ENCODE measurements at regions not wholly inside any gene's neighbourhood (a gene's known extent, or its start where the extent isn't known, plus 50 kb on each side); places are given as distances from the start of the nearest gene placed in this dataset.

DNA sequence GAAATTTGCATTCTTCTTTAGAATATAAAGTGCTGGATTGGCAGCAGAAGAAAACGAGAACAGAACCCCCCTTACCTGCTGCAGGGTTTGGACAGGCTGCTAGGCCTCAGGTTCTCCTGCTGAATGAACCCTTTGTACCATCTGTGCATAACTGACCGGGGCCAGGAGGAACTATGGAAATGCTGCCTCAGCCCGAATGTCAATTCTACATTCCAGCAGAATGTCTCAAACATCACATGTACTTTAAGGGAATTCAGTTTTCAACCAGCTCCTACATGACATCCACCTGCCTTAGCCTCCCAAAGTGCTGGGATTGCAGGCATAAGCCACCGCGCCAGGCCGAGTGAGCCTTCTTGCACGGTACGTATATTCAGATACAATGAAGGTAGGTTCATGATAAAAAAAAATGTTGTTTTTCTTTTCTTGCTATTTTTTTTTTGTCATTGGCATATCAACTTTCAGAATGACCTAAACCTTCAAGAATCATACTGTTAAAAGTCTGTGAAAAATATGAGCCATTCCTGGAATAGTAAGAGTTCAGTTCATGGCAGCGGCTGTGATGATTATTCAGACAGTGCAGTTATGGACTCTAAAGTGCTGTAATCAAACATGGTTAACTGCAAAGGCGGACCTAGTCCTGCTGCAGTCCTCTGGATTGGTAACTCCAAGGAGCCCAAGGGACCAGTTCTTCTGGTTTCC lies 84.4 kb upstream of the TNS3 start:
- H3K4me1 ChIP-seq (ENCODE audit: control insufficient read depth in 1 of 2, insufficient read depth in 2 of 2, low read depth in 1 of 2, low read length in 1 of 2) = peaks cover 4 to 26% of the 10 kb centered on the region in 2 experiments; a peak in 3 of 4 replicates
- no peaks in the 10 kb centered on the region for H3K79me2 ChIP-seq (ENCODE audit: insufficient read depth)
- no peaks in the 10 kb centered on the region for H3K36me3 ChIP-seq (replicated peaks in 1 of 2; ENCODE audit: control insufficient read depth in 1 of 2, insufficient read depth in 2 of 2, low read length in 1 of 2)
- ChIA-PET POLR2A (no interaction called here), CTCF (no interaction called here)
- H2AFZ ChIP-seq (ENCODE audit: low read depth) = no peak overlapping the region; the same call in 1 of the 2 replicates
- no peaks in the 10 kb centered on the region for H4K20me1 ChIP-seq (ENCODE audit: insufficient read depth)
- H3K9ac ChIP-seq = peak overlapping the region; percentile 22; the same call in 1 of the 2 replicates
- DNase-seq = no peak
- H3F3A ChIP-seq (replicated peaks; ENCODE audit: insufficient read depth) = peaks cover 30% of the 10 kb centered on the region
- no peaks in the 10 kb centered on the region for H3K9me3 ChIP-seq
- no peak for TF ChIP-seq EZH2phosphoT487 (IDR thresholded peaks at IDR 0.05; ENCODE audit: borderline replicate concordance, low read depth)
- TF ChIP-seq FOXM1 (IDR thresholded peaks at IDR 0.05; ENCODE audit: low read depth) = no peak
- no peak for TF ChIP-seq SIN3A (IDR thresholded peaks at IDR 0.05; ENCODE audit: borderline replicate concordance, low read depth, low read length)
- TF ChIP-seq, protein P1, sequence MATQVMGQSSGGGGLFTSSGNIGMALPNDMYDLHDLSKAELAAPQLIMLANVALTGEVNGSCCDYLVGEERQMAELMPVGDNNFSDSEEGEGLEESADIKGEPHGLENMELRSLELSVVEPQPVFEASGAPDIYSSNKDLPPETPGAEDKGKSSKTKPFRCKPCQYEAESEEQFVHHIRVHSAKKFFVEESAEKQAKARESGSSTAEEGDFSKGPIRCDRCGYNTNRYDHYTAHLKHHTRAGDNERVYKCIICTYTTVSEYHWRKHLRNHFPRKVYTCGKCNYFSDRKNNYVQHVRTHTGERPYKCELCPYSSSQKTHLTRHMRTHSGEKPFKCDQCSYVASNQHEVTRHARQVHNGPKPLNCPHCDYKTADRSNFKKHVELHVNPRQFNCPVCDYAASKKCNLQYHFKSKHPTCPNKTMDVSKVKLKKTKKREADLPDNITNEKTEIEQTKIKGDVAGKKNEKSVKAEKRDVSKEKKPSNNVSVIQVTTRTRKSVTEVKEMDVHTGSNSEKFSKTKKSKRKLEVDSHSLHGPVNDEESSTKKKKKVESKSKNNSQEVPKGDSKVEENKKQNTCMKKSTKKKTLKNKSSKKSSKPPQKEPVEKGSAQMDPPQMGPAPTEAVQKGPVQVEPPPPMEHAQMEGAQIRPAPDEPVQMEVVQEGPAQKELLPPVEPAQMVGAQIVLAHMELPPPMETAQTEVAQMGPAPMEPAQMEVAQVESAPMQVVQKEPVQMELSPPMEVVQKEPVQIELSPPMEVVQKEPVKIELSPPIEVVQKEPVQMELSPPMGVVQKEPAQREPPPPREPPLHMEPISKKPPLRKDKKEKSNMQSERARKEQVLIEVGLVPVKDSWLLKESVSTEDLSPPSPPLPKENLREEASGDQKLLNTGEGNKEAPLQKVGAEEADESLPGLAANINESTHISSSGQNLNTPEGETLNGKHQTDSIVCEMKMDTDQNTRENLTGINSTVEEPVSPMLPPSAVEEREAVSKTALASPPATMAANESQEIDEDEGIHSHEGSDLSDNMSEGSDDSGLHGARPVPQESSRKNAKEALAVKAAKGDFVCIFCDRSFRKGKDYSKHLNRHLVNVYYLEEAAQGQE (IDR thresholded peaks at IDR 0.05; ENCODE audit: low read depth, low read length) = no peak
- TF ChIP-seq, protein P2, sequence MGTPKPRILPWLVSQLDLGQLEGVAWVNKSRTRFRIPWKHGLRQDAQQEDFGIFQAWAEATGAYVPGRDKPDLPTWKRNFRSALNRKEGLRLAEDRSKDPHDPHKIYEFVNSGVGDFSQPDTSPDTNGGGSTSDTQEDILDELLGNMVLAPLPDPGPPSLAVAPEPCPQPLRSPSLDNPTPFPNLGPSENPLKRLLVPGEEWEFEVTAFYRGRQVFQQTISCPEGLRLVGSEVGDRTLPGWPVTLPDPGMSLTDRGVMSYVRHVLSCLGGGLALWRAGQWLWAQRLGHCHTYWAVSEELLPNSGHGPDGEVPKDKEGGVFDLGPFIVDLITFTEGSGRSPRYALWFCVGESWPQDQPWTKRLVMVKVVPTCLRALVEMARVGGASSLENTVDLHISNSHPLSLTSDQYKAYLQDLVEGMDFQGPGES (IDR thresholded peaks at IDR 0.05; ENCODE audit: low read depth, low read length) = no peak
- peak; percentile 26; the same call in 1 of the 2 replicates for TF ChIP-seq YY1 (IDR thresholded peaks at IDR 0.05; ENCODE audit: low read depth)
- TF ChIP-seq GATA2 (CRISPR knock-in tag; IDR thresholded peaks at IDR 0.05) = no peak
- TF ChIP-seq, protein P3, sequence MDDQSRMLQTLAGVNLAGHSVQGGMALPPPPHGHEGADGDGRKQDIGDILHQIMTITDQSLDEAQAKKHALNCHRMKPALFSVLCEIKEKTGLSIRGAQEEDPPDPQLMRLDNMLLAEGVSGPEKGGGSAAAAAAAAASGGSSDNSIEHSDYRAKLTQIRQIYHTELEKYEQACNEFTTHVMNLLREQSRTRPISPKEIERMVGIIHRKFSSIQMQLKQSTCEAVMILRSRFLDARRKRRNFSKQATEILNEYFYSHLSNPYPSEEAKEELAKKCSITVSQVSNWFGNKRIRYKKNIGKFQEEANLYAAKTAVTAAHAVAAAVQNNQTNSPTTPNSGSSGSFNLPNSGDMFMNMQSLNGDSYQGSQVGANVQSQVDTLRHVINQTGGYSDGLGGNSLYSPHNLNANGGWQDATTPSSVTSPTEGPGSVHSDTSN (IDR thresholded peaks at IDR 0.05) = peak; percentile 60; the same call in 1 of the 2 replicates
- peak; percentile 29; the same call in 1 of the 2 replicates for TF ChIP-seq FOSL2 (IDR thresholded peaks at IDR 0.05; ENCODE audit: borderline replicate concordance, low read depth)
- peak; percentile 46; the same call in 1 of the 2 replicates for TF ChIP-seq NFIC (IDR thresholded peaks at IDR 0.05; ENCODE audit: borderline replicate concordance)
- peak; percentile 79; the same call in 1 of the 2 replicates for TF ChIP-seq TEAD4 (IDR thresholded peaks at IDR 0.05; ENCODE audit: borderline replicate concordance, insufficient read depth)
- TF ChIP-seq, protein P4, sequence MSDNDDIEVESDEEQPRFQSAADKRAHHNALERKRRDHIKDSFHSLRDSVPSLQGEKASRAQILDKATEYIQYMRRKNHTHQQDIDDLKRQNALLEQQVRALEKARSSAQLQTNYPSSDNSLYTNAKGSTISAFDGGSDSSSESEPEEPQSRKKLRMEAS (IDR thresholded peaks at IDR 0.05; ENCODE audit: low read depth) = peak; percentile 77
- TF ChIP-seq MEF2A (IDR thresholded peaks at IDR 0.05; ENCODE audit: borderline replicate concordance, low read depth) = no peak
- TF ChIP-seq RFX5 (IDR thresholded peaks at IDR 0.05; ENCODE audit: low read length) = no peak
- TF ChIP-seq, protein P5, sequence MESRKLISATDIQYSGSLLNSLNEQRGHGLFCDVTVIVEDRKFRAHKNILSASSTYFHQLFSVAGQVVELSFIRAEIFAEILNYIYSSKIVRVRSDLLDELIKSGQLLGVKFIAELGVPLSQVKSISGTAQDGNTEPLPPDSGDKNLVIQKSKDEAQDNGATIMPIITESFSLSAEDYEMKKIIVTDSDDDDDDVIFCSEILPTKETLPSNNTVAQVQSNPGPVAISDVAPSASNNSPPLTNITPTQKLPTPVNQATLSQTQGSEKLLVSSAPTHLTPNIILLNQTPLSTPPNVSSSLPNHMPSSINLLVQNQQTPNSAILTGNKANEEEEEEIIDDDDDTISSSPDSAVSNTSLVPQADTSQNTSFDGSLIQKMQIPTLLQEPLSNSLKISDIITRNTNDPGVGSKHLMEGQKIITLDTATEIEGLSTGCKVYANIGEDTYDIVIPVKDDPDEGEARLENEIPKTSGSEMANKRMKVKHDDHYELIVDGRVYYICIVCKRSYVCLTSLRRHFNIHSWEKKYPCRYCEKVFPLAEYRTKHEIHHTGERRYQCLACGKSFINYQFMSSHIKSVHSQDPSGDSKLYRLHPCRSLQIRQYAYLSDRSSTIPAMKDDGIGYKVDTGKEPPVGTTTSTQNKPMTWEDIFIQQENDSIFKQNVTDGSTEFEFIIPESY (IDR thresholded peaks at IDR 0.05; ENCODE audit: borderline replicate concordance, low read depth) = no peak
- 0 out of 4 replicates have a peak, but pooled peaks of 1 of the 2 experiments have one; percentile 32 for TF ChIP-seq EP300 (IDR thresholded peaks at IDR 0.05; ENCODE audit: borderline replicate concordance in 1 of 2, low read depth in 1 of 2, low read length in 1 of 2)
- TF ChIP-seq TCF12 (IDR thresholded peaks at IDR 0.05) = peak; percentile 66
- no peaks in the 10 kb centered on the region for H3K27me3 ChIP-seq (ENCODE audit: insufficient read depth)
- no peaks in the 10 kb centered on the region for H3K9me2 ChIP-seq
- no peak overlapping the region for H3K4me3 ChIP-seq (ENCODE audit: low read depth in 2 of 2, low read length in 1 of 2)
- WGBS (ENCODE audit: low lambda C conversion rate) = 79% methylated on average over 10 of the region's 10 CpGs
- peak overlapping the region; percentile 23 for H3K4me2 ChIP-seq
- H3K27ac ChIP-seq (ENCODE audit: low read depth in 2 of 2, low read length in 1 of 2) = peak overlapping the region; percentile 59 to 77; a peak in 3 of 4 replicates

Data from SK-N-SH (cell line).